Stimulated activated CD4-positive, alpha-beta T cell treated with anti-CD3 and anti-CD28 coated beads, Interleukin-12 subunit alpha, Interleukin-12 subunit beta, amount 100 ng/mL, for 48 hours (primary cell): ENCODE measurements at regions not wholly inside any gene's neighbourhood (a gene's known extent, or its start where the extent isn't known, plus 50 kb on each side); places are given as distances from the start of the nearest gene placed in this dataset.

Source experiments
- DNase-seq, 3 donors: peaks; one replicate each; pipeline ENCODE4 v3.0.0-alpha.2; 2020; ENCODE audit warnings: low read depth in 2 of 3, low spot score in 1 of 3

GRCh38 chr12:30243426-30243825 is 452.2 kb downstream of the IPO8 start:
- no peak for DNase-seq

DNA sequence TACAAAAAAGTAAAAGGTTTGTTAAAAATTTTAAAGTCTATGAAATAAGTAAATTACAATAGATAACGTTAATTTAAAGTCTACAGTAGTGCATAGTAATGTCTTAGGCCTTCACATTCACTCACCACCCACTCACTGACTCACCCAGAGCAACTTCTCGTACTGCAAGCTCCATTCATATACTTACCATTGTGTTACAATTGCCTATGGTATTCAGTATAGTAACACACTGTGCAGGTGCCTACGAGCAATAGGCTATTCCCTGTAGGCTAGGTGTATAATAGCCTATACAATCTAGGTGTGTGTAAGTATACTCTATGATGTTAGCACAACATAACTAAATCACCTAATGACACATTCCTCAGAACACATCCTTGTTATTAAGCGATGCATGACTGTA is 435.3 kb upstream of the TMTC1 start:
- DNase-seq, result no peak

GRCh38 chr12:30218073-30218472 is 434.3 kb upstream of the TMTC1 start:
- no peak for DNase-seq

DNA sequence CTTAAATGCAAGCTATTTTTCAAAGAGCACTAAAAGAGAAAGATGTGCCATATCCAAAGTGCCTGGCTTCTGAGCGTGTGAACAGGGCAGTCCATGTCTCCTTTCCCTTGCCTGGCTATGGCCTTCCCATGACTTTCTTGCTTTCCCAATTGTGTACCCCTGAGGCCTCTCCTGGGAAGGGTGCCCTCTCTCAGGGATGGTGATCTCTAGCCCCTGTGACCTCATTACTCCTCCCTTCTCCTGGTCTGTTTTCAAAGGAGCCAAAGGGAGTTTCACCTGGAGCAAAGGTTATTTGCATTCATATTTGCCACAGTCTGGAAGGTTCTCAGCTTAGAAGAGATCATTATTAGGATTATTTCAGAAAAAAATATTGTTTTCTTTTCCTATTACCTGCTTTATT is 429.4 kb upstream of the TMTC1 start:
- no peak for DNase-seq

DNA sequence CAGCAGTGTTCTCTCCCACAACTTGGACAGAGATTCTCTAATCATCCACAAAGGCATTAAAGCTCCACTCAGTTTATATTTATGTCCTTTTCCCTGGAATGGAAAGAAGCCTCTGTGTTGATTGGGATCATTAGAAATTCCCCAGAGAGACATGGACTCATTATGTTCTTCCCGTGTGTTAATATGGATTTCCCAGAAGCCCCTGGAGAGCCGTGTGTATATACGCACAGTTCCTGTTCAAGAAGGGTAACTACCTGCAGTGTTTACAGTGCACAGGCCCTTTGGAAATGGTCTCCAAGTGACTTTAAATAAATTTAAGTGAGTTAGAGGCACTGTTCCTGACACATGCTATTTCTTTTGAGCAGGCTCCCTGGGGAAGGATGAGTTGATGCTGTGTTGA is 428.0 kb upstream of the TMTC1 start:
- no peak for DNase-seq

DNA sequence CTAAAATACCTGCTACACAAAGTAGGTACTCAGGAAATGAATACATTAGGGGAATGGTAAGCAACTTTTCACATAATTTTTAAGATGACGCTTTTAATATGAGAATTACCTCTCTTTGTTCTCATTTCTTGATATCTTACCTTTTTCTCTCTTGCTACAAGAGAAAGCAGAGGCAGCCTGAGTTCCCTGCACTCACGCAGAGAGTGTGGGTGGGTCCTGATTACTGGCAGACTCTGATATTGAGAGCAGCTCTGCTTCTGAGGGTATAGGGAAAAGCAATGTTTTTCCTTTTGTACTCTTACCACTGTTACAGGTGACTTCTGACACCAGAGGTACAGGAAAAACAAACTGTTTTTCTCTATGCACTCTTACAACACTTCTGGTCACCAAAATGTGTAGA is 420.2 kb upstream of the TMTC1 start:
- no peak for DNase-seq

DNA sequence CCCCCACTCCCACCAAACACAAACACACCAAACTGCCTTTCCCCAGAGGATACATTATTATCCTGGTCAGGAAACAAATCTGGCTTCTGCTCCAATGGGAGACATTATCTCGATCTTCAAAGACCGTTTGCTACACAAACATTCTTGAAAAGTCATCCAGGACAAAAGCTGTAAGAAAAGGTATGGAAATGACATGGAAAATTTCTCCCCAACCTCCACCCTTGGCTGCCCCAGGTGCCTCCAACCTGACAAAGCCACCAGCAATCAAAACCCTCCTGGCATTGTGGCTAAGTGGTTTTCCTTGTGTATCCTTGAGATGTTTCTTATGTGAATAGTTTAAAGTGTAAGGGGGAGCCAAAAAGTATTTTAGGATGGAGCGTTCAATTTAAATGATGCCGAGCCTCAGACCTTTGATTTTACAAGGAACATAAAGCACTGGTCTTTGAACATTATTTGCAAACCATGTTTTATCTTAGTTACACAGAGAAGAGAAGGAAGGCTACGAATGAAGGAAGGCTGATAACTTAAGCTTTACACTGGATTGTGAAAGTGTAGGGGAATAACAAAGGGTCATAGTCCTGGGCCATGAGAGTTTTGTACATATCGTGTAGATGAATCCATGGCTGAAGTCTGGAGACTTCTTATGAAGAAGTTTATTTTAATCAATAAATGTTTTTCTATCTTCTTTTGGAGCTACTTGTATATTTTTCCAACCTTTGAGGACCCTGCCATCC is 418.9 kb upstream of the TMTC1 start:
- DNase-seq, result no peak

DNA sequence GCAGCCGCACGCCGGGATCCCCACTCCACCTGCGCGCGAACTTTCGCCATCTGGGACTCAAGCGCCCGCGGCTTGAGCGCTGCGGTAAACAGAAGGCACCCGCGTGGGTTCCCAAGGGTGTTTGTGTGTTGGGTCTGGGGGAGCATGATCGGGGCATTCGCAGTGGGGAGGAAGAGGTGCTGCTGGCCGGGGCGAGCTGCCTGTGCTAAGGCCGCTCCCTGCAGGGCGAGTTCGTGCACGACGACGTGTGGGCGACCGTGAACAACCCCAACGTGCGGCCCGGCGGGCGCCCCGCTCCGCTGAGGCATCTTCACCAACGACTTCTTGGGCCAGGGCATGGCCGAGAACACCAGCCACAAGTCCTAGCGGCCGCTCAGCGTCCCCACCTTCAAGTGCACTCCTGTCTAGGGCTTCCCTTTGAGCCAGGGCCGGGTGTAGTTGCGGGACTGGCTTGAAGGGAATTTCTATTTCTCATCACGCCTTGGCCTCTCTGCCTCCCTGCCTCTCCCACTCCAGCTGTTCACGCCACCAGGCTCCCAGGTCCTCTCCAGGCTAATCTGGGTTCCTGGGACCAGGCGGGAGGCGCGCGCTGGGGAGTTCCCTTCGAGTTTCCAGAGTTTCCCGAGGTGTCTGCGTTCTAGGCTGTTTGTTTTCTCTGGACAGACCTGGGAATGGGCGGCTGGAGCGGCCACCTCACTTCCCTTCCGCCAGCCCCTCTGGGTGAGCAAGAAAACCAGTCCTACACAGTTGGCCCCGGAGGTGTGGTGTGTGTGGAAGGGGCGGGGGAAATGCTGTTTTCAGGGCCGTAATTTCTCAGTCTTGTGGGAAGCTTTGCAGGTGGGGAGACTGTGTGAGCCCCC is 417.8 kb upstream of the TMTC1 start:
- no peak for DNase-seq

GRCh38 chr12:30200864-30201263 is 417.1 kb upstream of the TMTC1 start:
- no peak for DNase-seq

GRCh38 chr12:30197392-30198057 is 413.8 kb upstream of the TMTC1 start:
- DNase-seq, result no peak

DNA sequence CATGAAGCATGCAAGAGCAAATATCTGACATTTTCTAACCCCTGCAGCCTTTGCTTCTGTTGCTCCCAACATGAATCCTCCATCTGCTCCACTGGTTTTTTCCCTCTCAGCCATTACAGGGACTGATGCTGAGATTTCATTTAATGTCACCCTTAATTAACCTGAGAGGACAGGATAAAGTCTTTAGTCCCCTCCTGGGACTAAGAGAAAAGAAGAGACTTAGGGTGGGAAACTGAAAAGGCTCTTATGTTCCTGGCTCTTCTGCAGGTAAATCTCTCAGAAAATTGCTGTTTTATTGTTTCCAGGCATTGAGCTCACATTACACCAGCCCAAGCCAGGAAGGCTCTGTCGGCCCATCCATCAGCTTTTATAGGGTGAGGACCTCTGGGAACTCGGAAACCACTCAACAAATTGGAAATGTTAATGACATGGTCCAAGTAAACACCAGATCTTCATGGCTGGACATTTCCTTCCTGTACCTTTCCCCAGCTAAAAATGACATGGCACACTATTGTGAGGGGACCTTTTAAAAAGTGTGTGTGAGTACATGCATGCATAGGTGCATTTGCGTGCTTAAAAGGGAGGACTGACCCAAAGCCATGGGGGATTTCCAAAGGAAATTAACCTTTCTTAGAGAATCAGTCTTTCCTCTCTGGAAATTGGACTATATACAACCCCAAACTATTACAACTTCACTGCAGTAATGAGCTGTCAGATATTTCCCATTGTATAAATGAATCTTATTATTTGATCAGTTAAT is 408.1 kb upstream of the TMTC1 start:
- no peak for DNase-seq

DNA sequence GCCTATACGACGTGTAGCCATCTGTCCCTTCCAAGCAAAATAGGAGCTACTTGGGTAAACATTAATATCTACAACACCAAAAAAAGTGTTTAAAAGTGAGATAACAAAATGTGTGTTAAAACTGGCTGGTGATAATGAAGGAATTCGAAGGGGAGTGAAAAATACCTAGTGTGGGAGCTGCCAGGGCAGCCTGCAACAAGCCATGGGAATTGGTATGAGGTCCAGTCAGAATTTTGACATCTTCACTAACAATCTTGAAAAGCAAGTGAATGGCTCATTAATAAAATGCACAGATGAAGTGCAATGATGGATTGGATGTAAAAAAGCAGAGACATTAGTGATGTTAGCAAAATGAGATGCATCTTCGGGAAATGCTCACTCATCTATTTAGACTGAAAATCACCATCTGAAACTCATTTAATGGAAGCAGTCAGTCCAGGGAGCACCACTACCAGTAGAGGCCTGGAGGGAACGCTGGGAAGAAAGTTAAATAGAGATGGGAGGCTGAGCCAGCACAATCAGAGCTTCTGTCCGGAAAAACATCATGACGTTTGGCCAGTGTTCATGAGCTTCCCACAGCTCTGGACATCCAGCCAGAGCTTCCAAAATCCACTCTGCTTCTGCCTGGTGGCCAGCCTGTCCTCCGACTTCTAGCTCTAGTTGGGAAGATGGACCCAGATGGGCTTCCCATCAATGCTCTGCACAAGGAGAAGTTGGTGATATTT is 405.0 kb upstream of the TMTC1 start:
- DNase-seq, result no peak

DNA sequence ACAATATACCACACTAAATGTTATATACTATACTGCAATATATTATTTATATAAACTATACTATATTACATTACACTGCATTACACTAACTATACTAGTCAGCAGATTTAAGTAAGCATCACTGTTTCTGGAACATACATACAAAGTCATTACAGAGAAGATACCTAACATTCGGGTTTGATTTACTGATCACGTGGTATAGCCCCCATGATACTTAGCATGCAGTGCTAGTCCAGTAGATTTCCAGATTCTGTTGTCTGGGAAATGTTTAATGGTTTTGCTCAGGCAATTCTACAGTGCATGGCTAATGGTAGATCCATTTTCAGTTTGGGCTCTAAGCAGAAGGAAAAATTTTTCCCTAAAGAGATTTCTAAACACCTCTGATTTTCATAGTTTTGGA is 403.7 kb upstream of the TMTC1 start:
- DNase-seq, result no peak

DNA sequence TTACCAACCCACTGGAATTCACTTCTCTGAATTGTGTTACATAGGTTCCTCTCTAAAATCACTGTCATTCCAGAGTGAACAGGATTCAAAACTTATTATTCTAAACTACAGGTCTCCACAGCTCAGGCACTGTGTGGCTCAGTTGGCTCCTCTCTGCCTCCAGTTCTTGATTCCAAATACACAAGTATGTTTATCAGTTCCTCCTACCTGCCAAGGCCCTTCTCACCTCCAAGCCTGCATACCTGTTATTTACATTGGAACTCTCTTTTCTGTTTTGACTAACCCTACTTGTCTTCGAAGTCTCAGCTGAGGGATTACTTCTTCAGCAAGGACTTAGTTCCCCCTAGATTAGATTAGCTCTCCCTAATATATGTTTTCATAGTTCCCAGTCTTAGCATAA is 397.6 kb upstream of the TMTC1 start:
- DNase-seq, result no peak

DNA sequence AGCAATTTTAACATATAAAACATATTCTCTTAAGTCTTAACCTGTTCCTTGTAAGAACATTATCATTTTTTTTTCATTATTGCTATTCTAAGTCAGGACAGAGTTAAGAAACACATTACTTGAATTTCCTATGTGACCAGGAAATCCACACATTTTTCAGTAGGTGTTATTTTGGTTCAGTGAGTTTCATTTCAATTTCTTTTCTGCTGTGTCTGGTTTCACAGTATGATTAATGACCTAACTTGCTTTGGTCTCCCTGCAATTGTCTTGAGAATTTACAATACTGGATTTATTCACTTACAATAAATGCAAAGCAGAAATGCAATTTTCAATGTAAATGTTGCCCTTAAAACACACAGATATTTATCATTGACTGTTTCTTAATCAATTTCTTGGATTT is 396.9 kb upstream of the TMTC1 start:
- no peak for DNase-seq

GRCh38 chr12:30178916-30179315 is 395.2 kb upstream of the TMTC1 start:
- no peak for DNase-seq

DNA sequence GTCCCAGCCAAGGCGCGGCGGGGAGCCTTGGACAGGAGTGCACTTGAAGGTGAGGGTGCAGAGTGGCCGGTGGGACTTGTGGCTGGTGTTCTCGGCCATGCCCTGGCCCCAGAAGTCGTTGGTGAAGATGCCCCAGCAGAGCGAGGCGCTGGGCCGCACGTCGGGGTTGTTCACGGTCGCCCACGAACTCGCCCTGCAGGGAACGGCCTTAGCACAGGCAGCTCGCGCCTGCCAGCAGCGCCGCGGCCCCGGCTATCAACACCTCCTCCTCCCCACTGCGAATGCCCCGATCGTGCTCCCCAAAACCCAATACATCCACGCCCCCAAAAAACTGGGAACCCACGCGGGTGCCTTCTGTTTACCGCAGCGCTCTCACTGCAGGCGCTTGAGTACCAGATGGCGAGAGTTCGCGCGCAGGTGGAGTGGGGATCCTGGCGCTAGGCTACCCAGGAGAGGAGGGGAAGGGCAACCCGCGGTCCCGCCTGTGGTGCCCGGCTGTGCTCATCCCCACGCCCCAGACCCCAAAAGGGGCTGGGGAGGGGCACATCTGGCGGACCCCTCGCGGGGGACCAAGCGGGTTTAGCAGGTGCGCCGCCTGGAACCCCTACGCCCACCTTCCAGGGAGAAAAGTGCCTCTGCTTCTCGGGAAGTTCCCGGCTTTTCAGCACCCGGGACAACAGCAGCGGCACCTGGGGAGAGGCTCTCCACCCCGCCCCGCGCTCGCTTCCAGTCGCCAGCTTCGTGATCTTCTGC is 386.3 kb upstream of the TMTC1 start:
- DNase-seq, result no peak

DNA sequence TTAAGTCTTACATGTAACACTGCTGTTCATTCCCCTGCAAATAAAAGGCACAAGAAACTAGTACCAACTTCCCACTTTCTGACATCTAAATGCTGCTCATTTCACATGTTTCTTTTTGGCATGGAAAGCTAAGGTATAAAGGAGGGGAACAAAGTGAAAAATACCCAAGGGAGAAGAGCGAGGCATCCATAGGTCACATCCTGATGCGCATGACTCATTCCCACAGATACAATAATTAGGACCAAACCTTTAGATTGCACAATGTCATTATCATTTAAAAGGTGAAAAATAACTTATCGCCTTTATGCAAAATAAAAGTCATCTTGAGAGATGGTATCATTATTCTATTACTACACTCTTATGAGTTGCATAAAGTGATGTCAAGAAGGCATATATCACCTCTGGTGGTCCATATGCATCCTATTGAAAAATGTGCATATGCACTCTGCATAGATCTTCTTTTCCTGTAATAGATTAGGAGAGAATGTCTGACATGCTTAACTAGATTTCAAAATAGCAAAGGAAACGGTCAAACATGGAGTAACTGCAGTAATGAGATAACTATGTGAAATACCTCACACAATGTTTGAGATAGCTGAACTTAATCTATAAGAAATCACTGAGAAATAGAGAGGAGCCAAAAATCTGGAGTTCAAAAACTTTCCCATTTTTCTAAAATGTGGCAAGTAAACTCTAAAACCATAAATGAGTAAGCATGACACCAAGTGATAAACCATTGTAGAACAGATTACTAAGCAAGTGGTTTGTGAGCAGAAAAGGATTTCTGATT is 382.5 kb upstream of the TMTC1 start:
- no peak for DNase-seq
